ENCODE measurements at regions not wholly inside any gene's neighbourhood (a gene's known extent, or its start where the extent isn't known, plus 50 kb on each side); places are given as distances from the start of the nearest gene placed in this dataset.

DNA sequence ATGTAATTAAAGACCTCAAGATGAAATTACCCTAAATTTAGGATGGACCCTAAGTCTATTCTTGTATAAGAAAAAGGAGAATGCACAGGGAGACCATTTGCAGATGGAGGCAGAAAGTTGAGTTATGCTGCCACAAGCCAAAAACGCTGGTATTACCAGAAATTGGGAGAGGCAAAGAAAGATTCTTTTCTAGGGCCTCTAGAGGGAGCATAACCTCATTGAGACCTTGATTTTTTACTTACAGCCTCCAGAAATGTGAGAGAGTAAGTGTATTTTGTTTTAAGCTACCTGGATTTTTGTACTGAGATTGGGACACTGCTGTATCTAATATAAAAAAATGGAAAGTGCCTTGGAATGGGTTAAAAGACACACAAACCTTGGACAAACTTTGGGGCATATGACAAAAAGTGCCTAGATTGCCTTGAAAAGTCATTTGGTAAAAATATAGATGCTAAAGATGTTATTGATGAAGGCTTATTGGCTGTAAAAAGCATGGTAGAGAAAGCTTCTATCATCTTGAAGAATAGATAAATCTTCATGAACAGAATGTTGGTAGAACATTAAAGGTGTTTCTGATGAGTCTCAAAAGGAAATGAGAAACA, 174.7 kb upstream of the PRDM9 start:
- no peaks in the 10 kb centered on the region for H3F3A ChIP-seq (ENCODE audit: control insufficient read depth, insufficient read depth)
- H3K4me2 ChIP-seq (ENCODE audit: low read length) = no peak overlapping the region
- H3K79me2 ChIP-seq (ENCODE audit: control insufficient read depth, low read length) = no peaks in the 10 kb centered on the region
- no peaks in the 10 kb centered on the region for H3K9me2 ChIP-seq (replicated peaks; ENCODE audit: control insufficient read depth, low read length)
- no peaks in the 10 kb centered on the region for H3K27me3 ChIP-seq (ENCODE audit: control insufficient read depth, low read length)
- H3K36me3 ChIP-seq (ENCODE audit: control insufficient read depth, low read length) = no peaks in the 10 kb centered on the region
- H3K27ac ChIP-seq (ENCODE audit: low read depth, low read length) = no peak overlapping the region
- no peaks in the 10 kb centered on the region for H3K4me1 ChIP-seq (ENCODE audit: control insufficient read depth, low read length)
- H3K9me3 ChIP-seq (ENCODE audit: control insufficient read depth, insufficient read depth, low read length) = no peaks in the 10 kb centered on the region
- no peaks in the 10 kb centered on the region for H4K20me1 ChIP-seq (ENCODE audit: control insufficient read depth, insufficient read depth, low read depth, low read length)
- TF ChIP-seq EZH2phosphoT487 (IDR thresholded peaks at IDR 0.05; ENCODE audit: borderline replicate concordance, low read length) = no peak
- no peak for TF ChIP-seq CTCF (IDR thresholded peaks at IDR 0.05; ENCODE audit: low read depth, low read length, poor library complexity, severe bottlenecking)
- H3K4me3 ChIP-seq (ENCODE audit: low read length) = no peak overlapping the region

DNA sequence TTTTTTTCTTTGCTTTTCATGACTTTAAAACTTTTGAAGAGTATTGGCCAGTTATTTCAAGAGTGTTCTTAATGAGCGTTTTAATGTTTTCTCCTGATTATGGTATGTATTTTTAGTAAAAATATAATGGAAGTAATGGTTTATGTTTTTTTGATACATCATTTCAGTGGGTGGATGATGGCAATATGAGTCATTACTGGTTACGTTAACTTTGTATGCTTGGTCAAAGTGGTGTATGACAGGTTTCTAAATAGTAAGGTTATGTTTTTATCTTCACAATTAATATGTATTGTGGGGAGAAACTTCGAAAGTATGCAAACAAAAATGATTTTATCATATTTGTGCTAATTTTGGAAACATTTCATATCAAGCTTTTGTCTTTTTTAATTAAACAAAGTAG, 176.7 kb upstream of the PRDM9 start:
- Histone ChIP-seq H3K27ac (ENCODE audit: low read depth, low read length) (no peak overlapping the region), H3K9me2 (replicated peaks; ENCODE audit: control insufficient read depth, low read length) (no peaks in the 10 kb centered on the region), H3K4me3 (ENCODE audit: low read length) (no peak overlapping the region), H4K20me1 (ENCODE audit: control insufficient read depth, insufficient read depth, low read depth, low read length) (no peaks in the 10 kb centered on the region), H3K9me3 (ENCODE audit: control insufficient read depth, insufficient read depth, low read length) (no peaks in the 10 kb centered on the region), H3K36me3 (ENCODE audit: control insufficient read depth, low read length) (no peaks in the 10 kb centered on the region), H3K4me2 (ENCODE audit: low read length) (no peak overlapping the region), H3K27me3 (ENCODE audit: control insufficient read depth, low read length) (no peaks in the 10 kb centered on the region), H3F3A (ENCODE audit: control insufficient read depth, insufficient read depth) (no peaks in the 10 kb centered on the region), H3K79me2 (ENCODE audit: control insufficient read depth, low read length) (no peaks in the 10 kb centered on the region), H3K4me1 (ENCODE audit: control insufficient read depth, low read length) (no peaks in the 10 kb centered on the region)
- TF ChIP-seq CTCF (IDR thresholded peaks at IDR 0.05; ENCODE audit: low read depth, low read length, poor library complexity, severe bottlenecking) (no peak), EZH2phosphoT487 (IDR thresholded peaks at IDR 0.05; ENCODE audit: borderline replicate concordance, low read length) (no peak)

DNA sequence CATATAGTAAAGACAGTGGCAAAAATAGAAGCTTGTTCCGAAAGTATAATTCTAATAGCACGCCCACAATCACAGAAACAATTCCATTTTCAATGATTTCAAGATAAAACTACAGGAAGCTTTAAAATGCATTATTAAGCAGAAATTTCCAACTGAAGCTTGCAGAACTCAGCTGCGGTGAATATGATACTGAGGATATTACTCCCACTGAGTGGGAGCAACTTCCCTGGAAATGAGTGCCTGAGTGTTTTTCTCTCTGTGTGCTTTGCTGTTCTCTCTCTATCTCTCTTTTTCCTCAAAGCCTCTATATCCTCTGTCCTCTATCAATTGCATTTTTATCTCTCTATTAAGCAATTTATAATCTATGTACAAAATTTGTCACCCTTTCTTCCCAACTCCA, 187.5 kb upstream of the PRDM9 start:
- H4K20me1 ChIP-seq (ENCODE audit: control insufficient read depth, insufficient read depth, low read depth, low read length) = no peaks in the 10 kb centered on the region
- no peaks in the 10 kb centered on the region; the same call in 1 of the 2 replicates for H3K9me2 ChIP-seq (replicated peaks; ENCODE audit: control insufficient read depth, low read length)
- no peaks in the 10 kb centered on the region for H3K79me2 ChIP-seq (ENCODE audit: control insufficient read depth, low read length)
- H3K27ac ChIP-seq (ENCODE audit: low read depth, low read length) = no peak overlapping the region
- H3F3A ChIP-seq (ENCODE audit: control insufficient read depth, insufficient read depth) = no peaks in the 10 kb centered on the region
- no peak overlapping the region for H3K4me2 ChIP-seq (ENCODE audit: low read length)
- no peaks in the 10 kb centered on the region for H3K27me3 ChIP-seq (ENCODE audit: control insufficient read depth, low read length)
- H3K9me3 ChIP-seq (ENCODE audit: control insufficient read depth, insufficient read depth, low read length) = peaks cover 3% of the 10 kb centered on the region; the same call in 1 of the 2 replicates
- H3K4me3 ChIP-seq (ENCODE audit: low read length) = no peak overlapping the region
- no peaks in the 10 kb centered on the region for H3K36me3 ChIP-seq (ENCODE audit: control insufficient read depth, low read length)
- TF ChIP-seq CTCF (IDR thresholded peaks at IDR 0.05; ENCODE audit: low read depth, low read length, poor library complexity, severe bottlenecking) (no peak), EZH2phosphoT487 (IDR thresholded peaks at IDR 0.05; ENCODE audit: borderline replicate concordance, low read length) (no peak)
- no peaks in the 10 kb centered on the region for H3K4me1 ChIP-seq (ENCODE audit: control insufficient read depth, low read length)

Data from DOHH2 (cell line).